ENCODE measurements at regions not wholly inside any gene's neighbourhood (a gene's known extent, or its start where the extent isn't known, plus 50 kb on each side); places are given as distances from the start of the nearest gene placed in this dataset.

GRCh38 chr13:22425087-22425486, 754.2 kb downstream of the FGF9 start:
- no peak for TF ChIP-seq CTCF (IDR thresholded peaks at IDR 0.05 in 4 of 5, conservative IDR thresholded peaks at IDR 0.05 in 1 of 5)
- no peak for TF ChIP-seq POLR2A (IDR thresholded peaks at IDR 0.05)

All from gastrocnemius medialis (tissue), 4 donors.